SH-SY5Y (cell line): ENCODE measurements at regions not wholly inside any gene's neighbourhood (a gene's known extent, or its start where the extent isn't known, plus 50 kb on each side); places are given as distances from the start of the nearest gene placed in this dataset.

Source experiments
- GATA2 ChIP-seq: IDR thresholded peaks from 2 replicates; pipeline ENCODE4 v1.6.1; 2011; ENCODE audit warnings: mild to moderate bottlenecking, low read depth, low read length
- GATA3 ChIP-seq: IDR thresholded peaks from 2 replicates; pipeline ENCODE4 v1.6.1; 2011; ENCODE audit warnings: low read depth, mild to moderate bottlenecking, low read length, moderate library complexity

DNA sequence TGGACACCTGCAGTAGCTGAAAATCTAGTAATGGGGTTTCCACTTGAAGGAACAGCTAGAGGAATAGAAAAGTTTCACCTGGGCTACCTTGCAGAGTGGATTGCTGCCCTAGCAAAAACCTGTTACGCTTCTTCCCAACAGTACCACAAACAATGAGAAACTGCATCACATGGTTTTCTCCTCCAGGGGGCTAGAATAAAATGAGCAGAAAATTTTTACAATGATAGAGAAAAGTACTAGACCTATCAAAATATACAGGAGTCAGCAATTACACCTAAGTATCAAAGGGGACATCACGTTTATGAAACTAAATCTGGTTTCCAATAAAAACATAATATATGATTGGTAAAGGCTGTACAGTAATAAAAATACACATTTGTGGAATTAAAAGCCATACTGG, 423.1 kb upstream of the PITX2 start:
- TF ChIP-seq GATA3 (no peak), GATA2 (no peak)
